SH-SY5Y (cell line): ENCODE measurements at regions not wholly inside any gene's neighbourhood (a gene's known extent, or its start where the extent isn't known, plus 50 kb on each side); places are given as distances from the start of the nearest gene placed in this dataset.

Experiments used
- GATA2 ChIP-seq: IDR thresholded peaks from 2 replicates; pipeline ENCODE4 v1.6.1; 2011; ENCODE audit warnings: mild to moderate bottlenecking, low read depth, low read length
- GATA3 ChIP-seq: IDR thresholded peaks from 2 replicates; pipeline ENCODE4 v1.6.1; 2011; ENCODE audit warnings: low read depth, mild to moderate bottlenecking, low read length, moderate library complexity

DNA sequence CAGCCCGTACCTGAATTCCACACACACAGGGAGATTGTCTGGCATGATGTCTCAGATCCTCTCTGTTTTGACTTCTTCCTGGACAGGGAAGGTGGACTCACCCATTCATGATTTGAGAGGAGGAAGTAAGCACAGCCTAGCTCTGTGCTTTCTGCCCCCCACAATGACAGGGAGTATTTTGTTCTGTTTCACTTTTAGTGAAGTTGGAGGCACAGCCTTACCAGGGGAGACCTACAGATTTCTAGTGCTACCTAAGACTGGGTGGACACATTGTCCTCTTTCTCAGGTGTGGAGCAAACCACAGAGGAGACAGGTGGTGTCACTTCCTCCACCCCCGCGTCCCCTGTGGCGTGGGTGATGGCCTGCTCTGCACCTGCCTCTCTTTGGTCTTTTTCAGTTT is 408.6 kb upstream of the PFKP start:
- TF ChIP-seq GATA2 (no peak), GATA3 (no peak)
